H1 (cell line): ENCODE measurements at regions not wholly inside any gene's neighbourhood (a gene's known extent, or its start where the extent isn't known, plus 50 kb on each side); places are given as distances from the start of the nearest gene placed in this dataset.

Source experiments
- CTCF ChIA-PET: fragments of 300-600 bp; sonication (Branson Sonifier 250); formaldehyde crosslinking; loops from one replicate; lab custom pipeline; 2021; ENCODE audit not compliant: partially characterized antibody; lab: Charles Lee
- POLR2A ChIA-PET: fragments of 300-600 bp; sonication (Branson Sonifier 250); formaldehyde crosslinking; loops from one replicate; lab custom pipeline; 2021; ENCODE audit warnings: inconsistent platforms; ENCODE audit not compliant: partially characterized antibody; lab: Charles Lee
- DNase-seq, 2 experiments: peaks; one replicate each; pipeline versions ENCODE4 v3.0.0 to v3.0.0-alpha.2; 2010 to 2022; ENCODE audit warnings: low spot score in 2 of 2, low read depth in 1 of 2, mixed read lengths in 1 of 2
- FAIRE-seq: peaks from 2 replicates; lab custom pipeline; 2011; peaks lifted over from hg19 to GRCh38; lab: Jason Lieb, UNC
- H2AFZ ChIP-seq: 2 replicates; pipeline ENCODE4 v1.8.1; 2012; ENCODE audit warnings: low read length, inconsistent platforms
- H2AK5ac ChIP-seq: 2 replicates; pipeline ENCODE4 v1.6.1; 2013; ENCODE audit warnings: low read depth, low read length
- H2BK120ac ChIP-seq: replicated peaks from 2 replicates; pipeline ENCODE3; 2013; ENCODE audit warnings: low read depth, low read length, inconsistent platforms
- H2BK12ac ChIP-seq: 2 replicates; pipeline ENCODE4 v1.6.1; 2013; ENCODE audit warnings: low read depth, low read length
- H2BK15ac ChIP-seq: 2 replicates; pipeline ENCODE4 v1.6.1; 2013; ENCODE audit warnings: low read length
- H2BK20ac ChIP-seq: 2 replicates; pipeline ENCODE4 v1.6.1; 2013; ENCODE audit warnings: low read length
- H2BK5ac ChIP-seq: 2 replicates; pipeline ENCODE4 v1.6.1; 2013; ENCODE audit warnings: low read depth, low read length
- H3K14ac ChIP-seq: 2 replicates; pipeline ENCODE4 v1.6.1; 2013; ENCODE audit warnings: inconsistent platforms; ENCODE audit not compliant: insufficient read length
- H3K18ac ChIP-seq: 2 replicates; pipeline ENCODE4 v1.6.1; 2013; ENCODE audit warnings: low read length; ENCODE audit errors: extremely low read depth
- H3K23ac ChIP-seq: 2 replicates; pipeline ENCODE4 v1.6.1; 2013; ENCODE audit warnings: inconsistent platforms; ENCODE audit not compliant: insufficient read length
- H3K23me2 ChIP-seq: 2 replicates; pipeline ENCODE4 v1.6.1; 2013; ENCODE audit warnings: low read depth, low read length
- H3K27ac ChIP-seq: 2 replicates; pipeline ENCODE4 v1.6.1; 2011; ENCODE audit warnings: low read depth, low read length, inconsistent platforms
- H3K27me3 ChIP-seq, 4 experiments: replicated peaks in 1 of 4; 1 replicate in 1 of 4; 2 replicates in 3 of 4; pipeline versions ENCODE4 v1.6.1 to v1.8.1; 2011 to 2013; ENCODE audit warnings: low read length in 3 of 4, mild to moderate bottlenecking in 3 of 4, inconsistent platforms in 2 of 4, mixed read lengths in 2 of 4, moderate library complexity in 1 of 4; ENCODE audit not compliant: control insufficient read depth in 3 of 4, insufficient read depth in 3 of 4; ENCODE audit errors: extremely low read depth in 1 of 4
- H3K36me3 ChIP-seq, 4 experiments: 2 replicates each; pipeline versions ENCODE4 v1.6.1 to v1.8.1; 2011 to 2013; ENCODE audit warnings: mild to moderate bottlenecking in 4 of 4, low read length in 3 of 4, moderate library complexity in 2 of 4, control low read depth in 1 of 4, inconsistent platforms in 1 of 4; ENCODE audit not compliant: insufficient read depth in 4 of 4, control insufficient read depth in 2 of 4
- H3K4ac ChIP-seq: replicated peaks from 2 replicates; pipeline ENCODE3; 2013; ENCODE audit warnings: low read length, low read depth, mixed read lengths, inconsistent platforms; ENCODE audit not compliant: insufficient read length
- H3K4me1 ChIP-seq, 4 experiments: replicated peaks in 1 of 4; 1 replicate in 1 of 4; 2 replicates in 3 of 4; pipeline versions ENCODE4 v1.6.1 to v1.8.1; 2011 to 2013; ENCODE audit warnings: low read length in 3 of 4, inconsistent platforms in 2 of 4, mixed read lengths in 1 of 4; ENCODE audit not compliant: insufficient read depth in 4 of 4, control insufficient read depth in 3 of 4
- H3K4me2 ChIP-seq, 2 experiments: 2 replicates each; pipeline versions ENCODE4 v1.6.1 to v1.8.1; 2011 to 2013; ENCODE audit warnings: low read depth in 2 of 2, low read length in 2 of 2, control low read depth in 1 of 2, inconsistent platforms in 1 of 2, mild to moderate bottlenecking in 1 of 2; ENCODE audit not compliant: insufficient read depth in 1 of 2
- H3K4me3 ChIP-seq, 4 experiments: fragments of 200-600, 300-600 bp in 1 of 4; sonication (generic), shearing (Covaris generic), sonication (Bioruptor Twin) in 1 of 4; 2 replicates each; pipeline versions ENCODE4 v1.5.1 to v1.8.1; 2011 to 2016; ENCODE audit warnings: low read length in 4 of 4, low read depth in 3 of 4, control low read depth in 2 of 4, inconsistent platforms in 2 of 4, mild to moderate bottlenecking in 2 of 4, mixed read lengths in 1 of 4, moderate library complexity in 1 of 4; ENCODE audit not compliant: insufficient read depth in 2 of 4; ENCODE audit errors: extremely low read depth in 1 of 4
- H3K56ac ChIP-seq: replicated peaks from 2 replicates; pipeline ENCODE3; 2013; ENCODE audit warnings: low read depth, mild to moderate bottlenecking, mixed read lengths, low read length, inconsistent platforms; ENCODE audit not compliant: insufficient read length
- H3K79me1 ChIP-seq: 2 replicates; pipeline ENCODE4 v1.6.1; 2013; ENCODE audit warnings: low read depth, low read length, control low read depth
- H3K79me2 ChIP-seq, 2 experiments: 2 replicates each; pipeline versions ENCODE4 v1.6.1 to v1.8.1; 2012 to 2013; ENCODE audit warnings: low read length in 2 of 2, mild to moderate bottlenecking in 2 of 2, inconsistent platforms in 1 of 2; ENCODE audit not compliant: insufficient read depth in 2 of 2, control insufficient read depth in 1 of 2
- H3K9ac ChIP-seq, 4 experiments: replicated peaks in 1 of 4; 1 replicate in 1 of 4; 2 replicates in 3 of 4; pipeline versions ENCODE4 v1.6.1 to v1.8.1; 2011 to 2013; ENCODE audit warnings: low read depth in 3 of 4, low read length in 3 of 4, control low read depth in 2 of 4, mild to moderate bottlenecking in 2 of 4, moderate library complexity in 2 of 4, inconsistent platforms in 1 of 4; ENCODE audit errors: extremely low read depth in 1 of 4
- H3K9me3 ChIP-seq, 2 experiments: 2 replicates each; pipeline versions ENCODE4 v1.6.1 to v1.8.1; 2012 to 2013; ENCODE audit warnings: mild to moderate bottlenecking in 2 of 2, moderate library complexity in 2 of 2, control low read depth in 1 of 2, inconsistent platforms in 1 of 2, low read depth in 1 of 2, low read length in 1 of 2, mixed read lengths in 1 of 2; ENCODE audit not compliant: insufficient read depth in 2 of 2
- H4K20me1 ChIP-seq, 2 experiments: replicated peaks in 1 of 2; 2 replicates each; pipeline versions ENCODE3 to v1.8.1; 2011 to 2013; ENCODE audit warnings: inconsistent platforms in 2 of 2, low read length in 2 of 2, mild to moderate bottlenecking in 1 of 2; ENCODE audit not compliant: insufficient read depth in 2 of 2, control insufficient read depth in 1 of 2
- H4K5ac ChIP-seq: 2 replicates; pipeline ENCODE4 v1.6.1; 2013; ENCODE audit warnings: low read length, low read depth, mixed read lengths, inconsistent platforms; ENCODE audit not compliant: insufficient read length
- H4K8ac ChIP-seq: 2 replicates; pipeline ENCODE4 v1.8.0; 2013; ENCODE audit warnings: mild to moderate bottlenecking, moderate library complexity, low read length, inconsistent platforms; ENCODE audit not compliant: insufficient read depth; ENCODE audit errors: extremely low read depth
- H4K91ac ChIP-seq: replicated peaks from 2 replicates; pipeline ENCODE3; 2013; ENCODE audit warnings: low read length, mixed read lengths, inconsistent platforms; ENCODE audit not compliant: insufficient read length
- CREB1 ChIP-seq: IDR thresholded peaks from 2 replicates; pipeline ENCODE4 v1.6.1; 2012; ENCODE audit warnings: inconsistent platforms
- CTBP2 ChIP-seq: IDR thresholded peaks from 2 replicates; pipeline ENCODE4 v1.7.0; 2011; ENCODE audit warnings: borderline replicate concordance, mild to moderate bottlenecking, moderate library complexity, mixed read lengths, low read length; ENCODE audit not compliant: insufficient read depth, insufficient read length
- FOSL1 ChIP-seq: IDR thresholded peaks from 2 replicates; pipeline ENCODE4 v1.6.1; 2011; ENCODE audit warnings: mild to moderate bottlenecking, low read depth, low read length, moderate library complexity; ENCODE audit not compliant: insufficient read depth
- KDM1A ChIP-seq: fragments of 200-600, 300-600 bp; sonication (generic); IDR thresholded peaks from 2 replicates; pipeline ENCODE4 v1.7.1; 2016; ENCODE audit warnings: mild to moderate bottlenecking, low read length, borderline replicate concordance
- POLR2A ChIP-seq, 2 experiments: IDR thresholded peaks; 1 replicate in 1 of 2; 2 replicates in 1 of 2; pipeline ENCODE4 v1.6.1; 2011; ENCODE audit warnings: low read depth in 2 of 2, low read length in 2 of 2, mild to moderate bottlenecking in 2 of 2; ENCODE audit errors: control extremely low read depth in 1 of 2
- POLR2AphosphoS5 ChIP-seq: IDR thresholded peaks from 2 replicates; pipeline ENCODE4 v1.6.1; 2011; ENCODE audit warnings: low read depth, low read length
- POU5F1 ChIP-seq: IDR thresholded peaks from 2 replicates; pipeline ENCODE4 v1.6.1; 2011; ENCODE audit warnings: low read depth, mild to moderate bottlenecking, low read length, moderate library complexity
- RAD21 ChIP-seq, 2 experiments: IDR thresholded peaks in 1 of 2; conservative IDR thresholded peaks in 1 of 2; 2 replicates each; pipeline ENCODE4 v1.6.1; 2011; ENCODE audit warnings: low read depth in 2 of 2, low read length in 2 of 2, improper control_type of control experiment in 1 of 2, inconsistent platforms in 1 of 2, mild to moderate bottlenecking in 1 of 2, moderate library complexity in 1 of 2
- RBBP5 ChIP-seq: IDR thresholded peaks from 2 replicates; pipeline ENCODE4 v1.7.1; 2012; ENCODE audit warnings: low read depth, mild to moderate bottlenecking, inconsistent platforms, low read length, moderate library complexity, borderline replicate concordance
- SRF ChIP-seq: IDR thresholded peaks from 2 replicates; pipeline ENCODE4 v1.6.1; 2011; ENCODE audit warnings: mild to moderate bottlenecking, low read depth, low read length, moderate library complexity
- TBP ChIP-seq: IDR thresholded peaks from 2 replicates; pipeline ENCODE4 v1.6.1; 2011; ENCODE audit warnings: low read depth, low read length, improper control_type of control experiment
- TEAD4 ChIP-seq: IDR thresholded peaks from 2 replicates; pipeline ENCODE4 v1.6.1; 2012; ENCODE audit warnings: low read depth, low read length, inconsistent platforms, mixed read lengths
- TF ChIP-seq, protein P1 (sequence below): IDR thresholded peaks from 2 replicates; pipeline ENCODE4 v1.6.1; 2011; ENCODE audit warnings: low read length, improper control_type of control experiment

DNA sequence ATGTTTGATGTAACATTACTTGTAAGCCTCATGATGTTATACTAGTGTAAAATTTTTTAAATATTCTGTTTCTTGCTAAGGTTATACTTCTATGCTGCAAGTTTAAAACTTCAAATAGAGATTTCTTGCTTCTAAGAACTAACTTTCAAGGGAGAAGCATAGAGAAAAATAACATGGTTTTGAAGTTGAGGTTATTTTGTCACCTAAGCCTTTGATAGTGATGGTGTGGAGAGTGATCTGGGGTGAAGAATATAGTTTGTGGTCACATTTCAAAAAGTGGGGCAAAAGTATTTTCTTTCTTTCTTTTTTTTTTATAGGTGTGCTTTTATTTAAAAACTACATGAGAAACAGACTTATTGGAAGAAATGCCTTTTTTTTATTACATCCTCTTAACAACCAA is 162.4 kb downstream of the GATA3 start:
- H3K56ac ChIP-seq, result no peak overlapping the region
- H2BK5ac ChIP-seq, result no peak overlapping the region
- H3K4me2 ChIP-seq, result no peak overlapping the region
- no peak overlapping the region for H4K5ac ChIP-seq
- no peak overlapping the region for H3K4ac ChIP-seq
- no peak overlapping the region for H2BK20ac ChIP-seq
- no peaks in the 10 kb centered on the region for H3K4me1 ChIP-seq
- no peak overlapping the region for H2BK120ac ChIP-seq
- H4K20me1 ChIP-seq, result no peaks in the 10 kb centered on the region
- H3K9me3 ChIP-seq, result no peaks in the 10 kb centered on the region
- no peak overlapping the region for H4K8ac ChIP-seq
- H2AFZ ChIP-seq, result no peak overlapping the region
- no peak overlapping the region for H2AK5ac ChIP-seq
- no peak overlapping the region for H3K27ac ChIP-seq
- H4K91ac ChIP-seq, result no peak overlapping the region
- FAIRE-seq (no peak), DNase-seq (no peak)
- no peak overlapping the region for H3K23ac ChIP-seq
- ChIA-PET CTCF (no interaction called here), POLR2A (no interaction called here)
- TF ChIP-seq POLR2AphosphoS5 (no peak), TEAD4 (no peak), RAD21 (IDR thresholded peaks at IDR 0.05 in 1 of 2, conservative IDR thresholded peaks at IDR 0.05 in 1 of 2; ENCODE audit: low read depth in 2 of 2, low read length in 2 of 2) (no peak), CTBP2 (no peak), SRF (no peak), CREB1 (no peak), FOSL1 (no peak), POU5F1 (no peak), POLR2A (IDR thresholded peaks at IDR 0.05; ENCODE audit: control extremely low read depth in 1 of 2, low read depth in 2 of 2, low read length in 2 of 2) (no peak), KDM1A (no peak), RBBP5 (no peak), TBP (no peak)
- TF ChIP-seq, protein P1, sequence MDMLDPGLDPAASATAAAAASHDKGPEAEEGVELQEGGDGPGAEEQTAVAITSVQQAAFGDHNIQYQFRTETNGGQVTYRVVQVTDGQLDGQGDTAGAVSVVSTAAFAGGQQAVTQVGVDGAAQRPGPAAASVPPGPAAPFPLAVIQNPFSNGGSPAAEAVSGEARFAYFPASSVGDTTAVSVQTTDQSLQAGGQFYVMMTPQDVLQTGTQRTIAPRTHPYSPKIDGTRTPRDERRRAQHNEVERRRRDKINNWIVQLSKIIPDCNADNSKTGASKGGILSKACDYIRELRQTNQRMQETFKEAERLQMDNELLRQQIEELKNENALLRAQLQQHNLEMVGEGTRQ, result no peak
- H2BK15ac ChIP-seq, result no peak overlapping the region
- H3K14ac ChIP-seq, result no peak overlapping the region
- H3K23me2 ChIP-seq, result no peaks in the 10 kb centered on the region
- H3K9ac ChIP-seq, result no peak overlapping the region
- no peak overlapping the region for H3K4me3 ChIP-seq
- H3K79me2 ChIP-seq, result no peaks in the 10 kb centered on the region
- no peaks in the 10 kb centered on the region for H3K79me1 ChIP-seq
- H3K36me3 ChIP-seq, result no peaks in the 10 kb centered on the region
- H3K27me3 ChIP-seq, result no peaks in the 10 kb centered on the region
- H2BK12ac ChIP-seq, result no peak overlapping the region
- no peak overlapping the region for H3K18ac ChIP-seq
